ENCODE measurements at regions not wholly inside any gene's neighbourhood (a gene's known extent, or its start where the extent isn't known, plus 50 kb on each side); places are given as distances from the start of the nearest gene placed in this dataset.
"Not testable (repeated sequence)": the region's sequence is repeated elsewhere in the genome, so short reads cannot be mapped to it uniquely, and the experiment has no call there.

DNA sequence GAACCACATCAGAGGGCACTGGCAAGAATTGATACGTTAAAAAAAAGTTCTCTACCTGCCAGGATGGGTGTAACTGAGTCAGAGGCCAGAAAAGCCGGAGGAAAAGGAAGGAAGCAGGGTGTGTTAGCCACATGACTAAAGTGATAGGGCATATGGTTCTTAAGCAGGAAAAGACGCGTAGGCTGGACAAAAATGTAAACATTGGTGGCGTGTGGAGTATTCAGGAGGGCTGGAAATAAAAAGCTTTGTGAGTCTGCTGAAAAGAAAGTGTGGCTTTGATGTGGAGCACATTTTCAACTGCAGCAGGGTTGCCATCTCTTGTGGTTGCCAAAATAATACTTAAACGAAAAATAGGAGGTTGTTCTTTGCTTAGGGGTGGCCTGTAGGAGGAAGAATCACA lies 186.5 kb upstream of the RPL34 start:
- Mint-ChIP-seq H3K27me3 (ENCODE audit: low read depth) (no peaks in the 10 kb centered on the region), H3K36me3 (ENCODE audit: insufficient read depth in 2 of 2) (peaks cover 3 to 4% of the 10 kb centered on the region in 2 donors), H3K27ac (peak overlapping the region; percentile 86), H3K9me3 (peaks cover 0 to 2% of the 10 kb centered on the region in 2 donors), H3K4me3 (peak overlapping the region; percentile 42 to 77), H3K4me1 (ENCODE audit: low read depth) (peaks cover 30% of the 10 kb centered on the region)
- peak; percentile 14 to 20 for DNase-seq
- ATAC-seq (replicated peaks in 1 of 2) = peak; percentile 72 to 75

DNA sequence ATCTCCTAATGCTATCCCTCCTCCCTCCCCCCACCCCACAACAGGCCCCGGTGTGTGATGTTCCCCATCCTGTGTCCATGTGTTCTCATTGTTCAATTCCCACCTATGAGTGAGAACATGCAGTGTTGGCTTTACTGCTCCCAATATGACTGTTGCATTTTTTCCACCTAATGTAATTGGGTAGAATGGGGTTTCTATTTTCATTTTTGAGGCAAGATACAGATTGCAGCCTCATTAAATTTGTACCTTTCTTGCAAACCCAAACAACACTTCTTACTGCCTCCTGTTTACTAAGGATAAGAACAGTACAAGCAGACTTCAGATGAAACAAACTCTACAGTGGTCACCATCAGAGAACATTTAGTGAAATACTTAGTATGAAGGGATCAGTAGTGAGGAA lies 187.0 kb upstream of the RPL34 start:
- H3K27ac Mint-ChIP-seq = peak overlapping the region; percentile 86
- not testable (repeated sequence) for H3K36me3 Mint-ChIP-seq (ENCODE audit: insufficient read depth in 2 of 2); H3K9me3 Mint-ChIP-seq; DNase-seq; H3K27me3 Mint-ChIP-seq (ENCODE audit: low read depth)
- H3K4me1 Mint-ChIP-seq (ENCODE audit: low read depth) = peaks cover 33% of the 10 kb centered on the region
- peak in 1 of 2 donors; percentile 38 for ATAC-seq (replicated peaks in 1 of 2)
- peak overlapping the region; percentile 42 to 77 for H3K4me3 Mint-ChIP-seq

DNA sequence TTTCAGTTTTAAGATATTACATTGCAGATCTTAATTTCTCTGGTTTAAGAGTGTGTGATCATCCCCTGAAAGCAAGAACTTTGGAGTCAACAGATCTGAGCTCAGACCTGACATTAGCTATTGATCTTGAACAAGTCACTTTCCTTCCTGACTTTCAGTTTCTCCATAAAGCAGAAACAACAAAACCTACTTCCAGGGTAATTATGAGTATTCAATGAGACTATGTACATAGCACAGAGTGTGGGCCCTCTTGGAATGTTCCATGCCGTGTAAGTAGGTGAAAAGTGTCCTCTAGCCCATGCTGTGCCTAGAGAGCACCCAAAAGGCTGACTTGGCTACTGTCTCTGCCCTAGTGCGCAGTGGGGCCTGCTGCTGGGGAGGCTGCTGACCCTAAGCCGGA lies 188.0 kb upstream of the RPL34 start:
- no peak for DNase-seq
- Mint-ChIP-seq H3K27me3 (ENCODE audit: low read depth) (peaks cover 9% of the 10 kb centered on the region), H3K27ac (no peak overlapping the region), H3K36me3 (ENCODE audit: insufficient read depth in 2 of 2) (peaks cover 2 to 6% of the 10 kb centered on the region in 2 donors), H3K4me3 (no peak overlapping the region), H3K9me3 (peaks cover 0 to 2% of the 10 kb centered on the region in 2 donors), H3K4me1 (ENCODE audit: low read depth) (peaks cover 43% of the 10 kb centered on the region)
- ATAC-seq (replicated peaks in 1 of 2) = peak; percentile 56 to 60

DNA sequence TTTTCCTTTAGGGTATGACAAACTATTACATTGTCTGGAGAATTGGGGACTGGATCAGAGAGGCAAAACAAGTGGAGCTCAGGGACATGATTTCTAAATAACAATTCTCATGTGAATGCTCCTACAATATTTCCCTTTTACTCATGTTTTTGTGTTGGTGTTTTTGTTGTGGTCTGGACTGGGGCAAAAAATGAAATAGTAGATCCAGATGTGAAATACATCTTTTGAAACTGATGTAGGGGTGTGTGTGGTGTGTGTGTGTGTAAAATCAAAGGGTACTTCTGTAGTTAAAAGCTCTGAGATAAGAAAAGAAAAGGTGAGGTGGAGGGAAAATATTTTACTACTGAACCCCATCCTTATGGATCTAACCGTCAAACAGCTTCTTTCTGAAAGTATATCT lies 188.4 kb upstream of the RPL34 start:
- Mint-ChIP-seq H3K4me3 (no peak overlapping the region), H3K9me3 (no peaks in the 10 kb centered on the region), H3K27ac (no peak overlapping the region), H3K36me3 (ENCODE audit: insufficient read depth in 2 of 2) (peaks cover 0 to 6% of the 10 kb centered on the region in 2 donors), H3K27me3 (ENCODE audit: low read depth) (peaks cover 9% of the 10 kb centered on the region), H3K4me1 (ENCODE audit: low read depth) (peaks cover 47% of the 10 kb centered on the region)
- DNase-seq = no peak
- ATAC-seq (replicated peaks in 1 of 2) = peak; percentile 18 to 27

DNA sequence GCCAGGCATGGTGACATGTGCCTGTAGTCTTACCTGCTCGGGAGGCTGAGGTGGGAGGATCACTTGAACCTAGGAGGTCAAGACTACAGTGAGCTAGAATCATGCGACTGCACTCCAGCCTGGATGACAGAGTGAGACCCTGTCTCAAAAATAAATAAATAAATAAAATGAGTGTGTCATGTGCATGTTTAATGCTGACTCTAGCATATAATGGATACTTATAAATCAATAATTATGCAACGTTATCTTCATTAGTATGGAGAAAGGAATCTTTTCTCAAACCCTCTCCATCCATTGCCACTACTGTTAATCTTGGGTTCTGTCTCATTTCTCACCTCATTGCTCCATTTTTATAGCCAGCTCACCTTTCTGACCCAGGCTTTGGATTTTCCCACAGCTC lies 189.5 kb upstream of the RPL34 start:
- DNase-seq (no peak), ATAC-seq (replicated peaks in 1 of 2) (no peak)
- Mint-ChIP-seq H3K27ac (no peak overlapping the region), H3K9me3 (no peaks in the 10 kb centered on the region), H3K4me3 (no peak overlapping the region), H3K36me3 (ENCODE audit: insufficient read depth in 2 of 2) (peaks cover 0 to 3% of the 10 kb centered on the region in 2 donors), H3K27me3 (ENCODE audit: low read depth) (peaks cover 9% of the 10 kb centered on the region), H3K4me1 (ENCODE audit: low read depth) (peaks cover 58% of the 10 kb centered on the region)

DNA sequence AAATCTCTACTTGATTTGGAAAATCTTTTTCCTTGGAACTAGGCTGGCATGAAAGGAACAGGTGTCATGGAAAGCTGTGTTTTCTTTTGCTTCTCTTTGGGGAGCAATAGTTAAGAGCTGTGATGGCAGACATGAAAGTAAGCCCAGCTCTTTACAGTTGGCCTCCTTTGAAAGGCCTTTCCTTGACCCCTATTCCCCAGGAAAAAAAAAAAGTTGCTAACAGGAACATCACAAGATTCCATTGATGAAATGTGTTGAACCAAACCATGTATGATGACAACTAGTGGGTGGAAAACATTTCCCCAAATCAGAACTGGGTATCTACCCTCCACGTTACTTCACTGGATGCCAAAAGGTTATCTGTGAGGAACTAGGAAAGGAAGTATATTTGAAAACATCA lies 190.7 kb upstream of the RPL34 start:
- Mint-ChIP-seq H3K9me3 (no peaks in the 10 kb centered on the region), H3K4me3 (no peak overlapping the region), H3K27me3 (ENCODE audit: low read depth) (peaks cover 9% of the 10 kb centered on the region), H3K4me1 (ENCODE audit: low read depth) (peaks cover 63% of the 10 kb centered on the region), H3K27ac (no peak overlapping the region), H3K36me3 (ENCODE audit: insufficient read depth in 2 of 2) (peaks cover 0 to 3% of the 10 kb centered on the region in 2 donors)
- DNase-seq (no peak), ATAC-seq (replicated peaks in 1 of 2) (no peak)

DNA sequence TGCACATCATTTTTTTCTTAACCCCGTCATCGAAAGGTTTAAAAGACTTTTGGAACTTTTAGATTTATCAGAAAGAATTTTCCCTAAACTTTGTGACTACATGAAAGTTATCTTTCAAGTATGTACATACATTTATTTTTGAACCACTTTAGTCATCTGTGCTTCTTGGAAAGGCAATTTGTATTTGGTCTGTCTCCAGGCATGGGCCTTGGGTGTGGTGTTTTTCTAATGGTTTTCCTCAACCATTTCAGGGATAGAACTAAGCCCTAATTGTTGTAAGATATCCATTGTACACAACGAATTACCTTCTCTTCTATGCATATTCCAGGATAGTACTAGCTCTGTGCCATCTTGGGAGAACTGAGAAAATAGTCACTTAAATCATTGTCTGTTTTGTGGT lies 191.5 kb upstream of the RPL34 start:
- H3K27ac Mint-ChIP-seq = no peak overlapping the region
- H3K4me3 Mint-ChIP-seq = no peak overlapping the region

DNA sequence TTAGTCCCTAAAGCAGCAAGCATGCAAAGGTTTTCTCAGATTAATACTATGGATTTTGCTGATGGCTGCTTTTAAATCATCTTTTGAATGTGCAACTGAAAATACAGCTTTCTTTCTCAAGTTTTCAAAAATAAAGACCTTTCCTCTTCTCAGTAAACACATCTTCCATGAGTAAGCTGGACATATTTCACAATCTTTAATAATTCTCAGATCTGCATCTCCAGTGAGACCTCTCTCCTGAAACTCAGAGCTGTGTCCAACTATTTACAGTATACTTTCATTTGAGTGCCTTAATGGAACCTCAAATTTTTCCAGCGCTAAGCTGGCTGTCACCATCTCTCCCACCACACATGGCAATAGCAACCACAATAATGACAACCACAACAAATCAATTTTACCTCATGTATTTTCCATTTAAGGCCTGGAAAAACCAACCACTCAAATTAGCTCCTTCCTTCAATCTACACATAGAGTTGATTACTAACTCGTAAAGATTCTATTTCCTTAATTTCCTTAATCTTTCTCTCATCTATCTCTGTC lies 192.4 kb upstream of the RPL34 start:
- peaks cover 9% of the 10 kb centered on the region for H3K27me3 Mint-ChIP-seq (ENCODE audit: low read depth)
- H3K9me3 Mint-ChIP-seq = peaks cover 0 to 2% of the 10 kb centered on the region in 2 donors
- DNase-seq (no peak), ATAC-seq (replicated peaks in 1 of 2) (no peak)
- H3K36me3 Mint-ChIP-seq (ENCODE audit: insufficient read depth in 2 of 2) = peaks cover 0 to 5% of the 10 kb centered on the region in 2 donors
- H3K27ac Mint-ChIP-seq = no peak overlapping the region
- peaks cover 48% of the 10 kb centered on the region for H3K4me1 Mint-ChIP-seq (ENCODE audit: low read depth)
- H3K4me3 Mint-ChIP-seq = no peak overlapping the region

More for the DNA sequence above, 191.5 kb upstream of the RPL34 start:
- H3K36me3 Mint-ChIP-seq (ENCODE audit: insufficient read depth in 2 of 2) = peaks cover 0 to 3% of the 10 kb centered on the region in 2 donors
- DNase-seq (no peak), ATAC-seq (replicated peaks in 1 of 2) (no peak)
- peaks cover 9% of the 10 kb centered on the region for H3K27me3 Mint-ChIP-seq (ENCODE audit: low read depth)
- H3K4me1 Mint-ChIP-seq (ENCODE audit: low read depth) = peaks cover 55% of the 10 kb centered on the region
- no peaks in the 10 kb centered on the region for H3K9me3 Mint-ChIP-seq

DNA sequence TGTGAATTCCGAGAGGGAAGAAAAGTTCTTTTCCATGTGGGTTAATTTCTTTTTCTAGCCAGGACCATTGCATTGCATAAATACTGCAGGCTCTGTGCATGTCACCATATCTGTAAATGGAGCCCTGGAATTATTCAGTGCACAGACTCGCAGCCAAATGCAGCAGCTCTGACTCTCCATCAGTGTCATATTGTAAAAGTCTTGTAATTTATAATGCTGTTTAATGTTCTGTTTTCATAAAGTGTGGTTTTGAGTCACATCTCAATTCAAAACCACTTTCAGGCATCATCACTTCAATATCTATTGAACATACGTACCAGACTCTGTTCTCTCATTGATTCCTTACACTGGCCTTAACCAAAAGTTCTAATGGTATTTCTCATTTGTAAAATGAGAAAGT lies 193.9 kb upstream of the RPL34 start:
- ATAC-seq (replicated peaks in 1 of 2) = peak; percentile 79
- Mint-ChIP-seq H3K27ac (peak overlapping the region; percentile 22), H3K9me3 (peaks cover 4 to 5% of the 10 kb centered on the region in 2 donors), H3K4me3 (peak overlapping the region; percentile 60 to 74), H3K36me3 (ENCODE audit: insufficient read depth in 2 of 2) (peaks cover 3 to 10% of the 10 kb centered on the region in 2 donors), H3K27me3 (ENCODE audit: low read depth) (peaks cover 9% of the 10 kb centered on the region), H3K4me1 (ENCODE audit: low read depth) (peaks cover 34% of the 10 kb centered on the region)
- peak in 1 of 2 donors; percentile 19 for DNase-seq

DNA sequence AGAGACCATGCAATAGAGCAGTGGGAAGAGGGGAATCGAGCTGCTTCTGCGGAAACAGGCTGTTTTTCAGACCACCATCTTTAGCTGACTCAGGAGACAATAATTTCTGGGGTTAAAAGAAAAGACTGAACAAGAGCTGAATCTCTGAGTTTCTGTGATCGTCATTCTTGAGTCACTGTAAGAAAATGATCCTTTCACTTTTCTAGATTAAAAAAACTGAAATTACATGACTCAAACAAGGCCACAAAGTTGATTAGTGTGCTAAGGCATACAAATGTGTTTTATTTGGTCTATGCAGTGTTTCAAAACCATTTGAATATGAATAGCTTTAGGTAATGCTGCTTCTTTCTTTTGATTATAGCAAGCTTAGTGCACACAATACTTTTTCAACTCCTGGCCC lies 194.4 kb upstream of the RPL34 start:
- Mint-ChIP-seq H3K27me3 (ENCODE audit: low read depth) (peaks cover 9% of the 10 kb centered on the region), H3K4me1 (ENCODE audit: low read depth) (peaks cover 34% of the 10 kb centered on the region), H3K27ac (peak overlapping the region; percentile 22), H3K4me3 (peak overlapping the region; percentile 60 to 74), H3K36me3 (ENCODE audit: insufficient read depth in 2 of 2) (peaks cover 3 to 10% of the 10 kb centered on the region in 2 donors), H3K9me3 (peaks cover 4 to 5% of the 10 kb centered on the region in 2 donors)
- peak; percentile 85 to 86 for ATAC-seq (replicated peaks in 1 of 2)
- no peak for DNase-seq

DNA sequence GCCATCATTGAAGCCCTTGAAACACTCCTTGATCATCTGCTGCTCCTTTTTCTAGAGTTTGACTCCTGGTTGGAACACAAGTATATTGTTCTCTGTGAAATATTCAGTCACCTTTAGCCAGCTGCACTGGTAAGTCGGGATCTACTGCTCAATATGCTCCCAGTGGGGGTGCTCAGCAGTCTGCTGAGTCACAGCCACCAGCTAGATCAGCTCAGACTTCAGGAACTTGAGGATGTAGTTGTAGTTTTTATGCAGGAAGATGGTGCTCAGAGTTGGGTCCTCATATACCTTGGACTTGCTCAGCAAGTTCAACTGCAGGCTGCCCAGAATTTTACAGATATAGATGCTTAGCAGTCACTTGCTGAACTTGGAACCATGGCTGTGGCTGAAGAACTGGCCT lies 202.5 kb upstream of the RPL34 start:
- no peak overlapping the region for H3K27ac Mint-ChIP-seq
- H3K4me3 Mint-ChIP-seq = no peak overlapping the region
- no peak for ATAC-seq (replicated peaks in 1 of 2)
- no peak for DNase-seq
- H3K27me3 Mint-ChIP-seq (ENCODE audit: low read depth) = peaks cover 5% of the 10 kb centered on the region
- peaks cover 3 to 6% of the 10 kb centered on the region in 2 donors for H3K9me3 Mint-ChIP-seq
- no peaks in the 10 kb centered on the region for H3K4me1 Mint-ChIP-seq (ENCODE audit: low read depth)
- peaks cover 3 to 7% of the 10 kb centered on the region in 2 donors for H3K36me3 Mint-ChIP-seq (ENCODE audit: insufficient read depth in 2 of 2)

DNA sequence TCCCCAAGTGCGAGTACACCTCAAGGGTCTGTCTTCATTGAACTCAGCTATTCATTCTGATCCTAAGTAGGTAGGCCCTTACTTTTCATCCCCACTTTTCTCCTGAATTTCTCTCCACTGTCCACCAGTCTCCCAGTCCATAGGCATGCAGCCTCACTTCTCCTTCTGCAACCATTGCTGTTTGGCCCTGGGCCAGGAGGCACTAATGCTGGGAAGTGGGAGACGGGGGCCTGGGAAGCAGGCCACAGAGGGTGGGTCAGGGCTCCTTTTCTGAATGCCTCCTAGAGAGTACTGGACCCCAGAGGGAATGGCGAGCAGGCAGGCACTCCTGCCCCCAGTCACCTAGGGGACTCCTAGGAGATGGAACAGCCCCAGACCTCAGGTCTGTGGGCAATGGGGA lies 203.5 kb upstream of the RPL34 start:
- ATAC-seq (replicated peaks in 1 of 2) (no peak), DNase-seq (no peak)
- Mint-ChIP-seq H3K27me3 (ENCODE audit: low read depth) (peaks cover 5% of the 10 kb centered on the region), H3K4me3 (no peak overlapping the region), H3K27ac (no peak overlapping the region), H3K36me3 (ENCODE audit: insufficient read depth in 2 of 2) (peaks cover 0 to 2% of the 10 kb centered on the region in 2 donors), H3K9me3 (peaks cover 0 to 2% of the 10 kb centered on the region in 2 donors), H3K4me1 (ENCODE audit: low read depth) (no peaks in the 10 kb centered on the region)

DNA sequence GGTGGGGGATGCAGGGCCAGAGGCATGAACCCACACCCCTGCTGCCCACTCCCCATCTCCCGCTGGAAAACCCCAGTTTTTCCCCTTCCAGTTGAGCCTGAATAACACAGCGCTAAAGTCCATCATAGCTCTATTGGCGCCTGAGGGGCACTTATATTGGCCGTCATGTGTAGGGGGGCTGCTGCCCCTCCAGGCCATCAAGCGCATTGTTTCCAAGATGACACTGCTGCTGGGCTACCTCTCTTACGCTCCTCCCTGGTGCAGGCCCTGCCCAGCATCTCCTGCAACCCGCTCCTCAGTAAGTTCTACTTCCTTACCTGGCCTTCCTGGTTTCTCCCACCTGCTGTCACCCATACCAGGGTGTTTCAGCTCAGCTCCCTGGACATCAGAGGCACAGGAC lies 205.0 kb upstream of the RPL34 start:
- H3K4me3 Mint-ChIP-seq = no peak overlapping the region
- DNase-seq = no peak
- no peak for ATAC-seq (replicated peaks in 1 of 2)
- H3K27ac Mint-ChIP-seq = no peak overlapping the region
- H3K27me3 Mint-ChIP-seq (ENCODE audit: low read depth) = peaks cover 5% of the 10 kb centered on the region
- peaks cover 0 to 2% of the 10 kb centered on the region in 2 donors for H3K36me3 Mint-ChIP-seq (ENCODE audit: insufficient read depth in 2 of 2)
- H3K4me1 Mint-ChIP-seq (ENCODE audit: low read depth) = no peaks in the 10 kb centered on the region
- H3K9me3 Mint-ChIP-seq = peaks cover 0 to 2% of the 10 kb centered on the region in 2 donors

DNA sequence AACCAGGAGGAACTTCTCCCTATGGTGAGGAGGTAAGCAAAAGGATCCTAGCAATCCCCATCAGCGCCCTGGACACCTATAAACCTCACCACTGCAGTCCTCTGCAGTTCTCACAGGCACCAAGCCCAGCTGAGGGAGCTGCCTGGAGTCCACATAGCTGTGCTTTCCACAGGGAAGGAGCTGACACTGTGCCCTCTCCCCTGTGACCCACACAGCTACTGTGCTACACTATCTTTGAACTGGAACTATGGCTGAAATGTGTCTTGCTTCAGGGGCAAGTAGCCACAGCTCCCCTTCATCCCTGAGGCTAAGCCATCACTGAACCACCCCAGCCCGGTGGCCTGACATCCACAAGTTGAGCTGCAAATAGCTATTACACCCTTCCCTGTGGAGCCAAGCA lies 208.5 kb upstream of the RPL34 start:
- no peaks in the 10 kb centered on the region for H3K27me3 Mint-ChIP-seq (ENCODE audit: low read depth)
- ATAC-seq (replicated peaks in 1 of 2) (no peak), DNase-seq (no peak)
- no peaks in the 10 kb centered on the region for H3K36me3 Mint-ChIP-seq (ENCODE audit: insufficient read depth in 2 of 2)
- H3K9me3 Mint-ChIP-seq = peaks cover 0 to 2% of the 10 kb centered on the region in 2 donors
- H3K4me1 Mint-ChIP-seq (ENCODE audit: low read depth) = peaks cover 5% of the 10 kb centered on the region
- H3K4me3 Mint-ChIP-seq = no peak overlapping the region
- no peak overlapping the region for H3K27ac Mint-ChIP-seq

Data from activated T-cell treated with anti-CD3 and anti-CD28 coated beads, Interleukin-2, amount 50 U/mL, for 72 hours (primary cell).